ENCODE measurements at regions not wholly inside any gene's neighbourhood (a gene's known extent, or its start where the extent isn't known, plus 50 kb on each side); places are given as distances from the start of the nearest gene placed in this dataset.

- DNase-seq, result no peak
These were observed 241.6 kb upstream of the ZPLD1 start for GRCh38 chr3:102193255-102193654.

- no peak for DNase-seq
These were observed 240.8 kb upstream of the ZPLD1 start for GRCh38 chr3:102194001-102194400.

GRCh38 chr3:102194760-102195159 is 240.1 kb upstream of the ZPLD1 start:
- no peak for DNase-seq

- no peak for DNase-seq
These were observed 239.4 kb upstream of the ZPLD1 start for GRCh38 chr3:102195198-102195948.

GRCh38 chr3:102200126-102200525 is 234.7 kb upstream of the ZPLD1 start:
- DNase-seq, result no peak

GRCh38 chr3:102200560-102200959 is 234.3 kb upstream of the ZPLD1 start:
- no peak for DNase-seq

- DNase-seq, result no peak
These were observed 229.2 kb upstream of the ZPLD1 start for GRCh38 chr3:102205647-102206046.

GRCh38 chr3:102206511-102207031 is 228.2 kb upstream of the ZPLD1 start:
- DNase-seq, result no peak

- DNase-seq, result no peak
These were observed 227.7 kb upstream of the ZPLD1 start for GRCh38 chr3:102207151-102207571.

GRCh38 chr3:102215166-102215565 is 219.6 kb upstream of the ZPLD1 start:
- no peak for DNase-seq

- DNase-seq, result no peak
These were observed 211.7 kb upstream of the ZPLD1 start for GRCh38 chr3:102223132-102223531.

GRCh38 chr3:102224171-102224570 is 210.6 kb upstream of the ZPLD1 start:
- DNase-seq, result peak in 1 of 2 experiments; percentile 32

- no peak for DNase-seq
These were observed 209.8 kb upstream of the ZPLD1 start for GRCh38 chr3:102225005-102225404.

GRCh38 chr3:102225407-102226132 is 209.2 kb upstream of the ZPLD1 start:
- DNase-seq, result peak; percentile 42 to 79

- DNase-seq, result no peak
These were observed 208.4 kb upstream of the ZPLD1 start for GRCh38 chr3:102226463-102226862.

- peak; percentile 83 to 85 for DNase-seq
These were observed 205.7 kb upstream of the ZPLD1 start for GRCh38 chr3:102229062-102229655.

- DNase-seq, result no peak
These were observed 204.8 kb upstream of the ZPLD1 start for GRCh38 chr3:102230057-102230456.

GRCh38 chr3:102233881-102234280 is 200.9 kb upstream of the ZPLD1 start:
- DNase-seq, result peak; percentile 40 to 64

GRCh38 chr3:102235679-102236078 is 199.1 kb upstream of the ZPLD1 start:
- DNase-seq, result peak in 1 of 2 experiments; percentile 43

GRCh38 chr3:102237181-102237580 is 197.6 kb upstream of the ZPLD1 start:
- no peak for DNase-seq

- DNase-seq, result no peak
These were observed 197.0 kb upstream of the ZPLD1 start for GRCh38 chr3:102237838-102238237.

- DNase-seq, result peak; percentile 26 to 30
These were observed 196.5 kb upstream of the ZPLD1 start for GRCh38 chr3:102238362-102238761.

- DNase-seq, result no peak
These were observed 194.1 kb upstream of the ZPLD1 start for GRCh38 chr3:102240720-102241119.

Measured in NCI-H526 (cell line).